Pancreas (tissue), 10 donors: ENCODE measurements at regions not wholly inside any gene's neighbourhood (a gene's known extent, or its start where the extent isn't known, plus 50 kb on each side); places are given as distances from the start of the nearest gene placed in this dataset.

Experiments
- ATAC-seq, 4 donors: fragments of 200-7000 bp; cut with Tn5 transposase; one replicate each; pipeline versions ENCODE4 v1.8.0 to v1.9.1; 2020; ENCODE audit warnings: mild to moderate bottlenecking in 4 of 4, moderate library complexity in 4 of 4
- DNase-seq, 6 donors: peaks; one replicate each; pipeline ENCODE4 v3.0.0-alpha.2; 2020
- FAIRE-seq: peaks from 2 replicates; lab custom pipeline; 2012; peaks lifted over from hg19 to GRCh38; lab: Jason Lieb, UNC
- H3K27ac ChIP-seq, 4 donors: fragments of 200-600 bp; sonication (generic); 1 replicate in 3 of 4; 2 replicates in 1 of 4; pipeline versions ENCODE4 v1.5.0 to v1.8.0; 2020
- H3K27me3 ChIP-seq, 4 donors: fragments of 200-600 bp; one replicate each; pipeline ENCODE4 v1.8.0; 2021
- H3K36me3 ChIP-seq, 3 donors: fragments of 200-600 bp; sonication (generic) in 1 of 3; one replicate each; pipeline versions ENCODE4 v1.5.0 to v1.8.0; 2020 to 2021
- H3K4me1 ChIP-seq, 3 donors: fragments of 200-600 bp; one replicate each; pipeline ENCODE4 v1.8.0; 2021
- H3K4me3 ChIP-seq, 4 donors: fragments of 200-600 bp; sonication (generic) in 2 of 4; one replicate each; pipeline versions ENCODE4 v1.5.0 to v1.8.0; 2020 to 2021
- H3K9me3 ChIP-seq, 4 donors: fragments of 200-600 bp; one replicate each; pipeline ENCODE4 v1.8.0; 2021
- WGBS, 2 donors: extraction: QIAGEN DNeasy Blood & Tissue Kit; methylation state at CpG; one replicate each; pipeline ENCODE4 v1.1.7; 2013; 5-methylcytosine and 5-hydroxymethylcytosine counted together
- intact Hi-C, 3 donors: fragments of 100-400 bp; cut with DNase I; formaldehyde crosslinking; loops; one replicate each; pipeline versions ENCODE4 v1.11.1 to v1.14.2; 2022
- TF ChIP-seq, protein P1 (sequence below), 4 donors: fragments of 200-600 bp; sonication (generic) in 3 of 4; IDR thresholded peaks; one replicate each; pipeline versions ENCODE4 v1.5.0 to v1.8.0; 2021; ENCODE audit warnings: antibody characterized with exemption in 4 of 4
- donor health status: healthy with polysubstance abuse.
- donor health status: DM: no; HTN: no; CAD: no; lungs with moderate emphysema.
- donor health status: DM: no; HTN: no; CAD: no.
- donor health status: control.
- donor health status: control.
- donor health status: Bipolar disorder and iron deficiency.
- donor health status: DM: yes; HTN: yes; CAD: no.
- donor health status: DM: no; HTN: no; CAD: no.
- donor health status: DM: no; HTN: no; CAD: no.
- donor health status: DM: yes; HTN: yes; CAD: no.

DNA sequence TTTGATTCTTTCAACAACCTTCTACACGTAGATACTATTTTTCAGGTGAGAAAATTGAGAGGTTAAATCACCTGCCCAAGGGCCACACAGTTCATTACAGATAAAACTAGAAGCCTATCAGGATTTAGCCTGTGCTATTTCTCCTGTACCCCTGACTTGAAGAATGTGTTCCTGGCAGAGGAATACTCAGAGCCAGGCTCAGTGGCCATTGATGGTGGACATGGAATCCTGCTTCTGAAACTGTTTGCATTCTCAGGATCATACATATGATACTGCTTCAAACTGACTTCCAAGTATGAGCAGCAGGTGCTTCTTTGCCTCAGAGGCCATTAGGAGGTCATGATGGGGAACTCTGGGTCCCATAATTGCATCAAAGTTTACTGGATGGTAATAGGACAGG, 348.6 kb downstream of the ADRA2A start:
- intact Hi-C loops, result no loop called here
- Histone ChIP-seq H3K27ac (no peak overlapping the region), H3K27me3 (no peaks in the 10 kb centered on the region), H3K4me1 (no peaks in the 10 kb centered on the region), H3K4me3 (no peak overlapping the region), H3K36me3 (no peaks in the 10 kb centered on the region), H3K9me3 (no peaks in the 10 kb centered on the region)
- DNase-seq, result no peak
- FAIRE-seq, result no peak
- no peak for ATAC-seq
- WGBS, 2 donors, result 65% methylated on average over 1 of the region's 1 CpG
- TF ChIP-seq, protein P1, sequence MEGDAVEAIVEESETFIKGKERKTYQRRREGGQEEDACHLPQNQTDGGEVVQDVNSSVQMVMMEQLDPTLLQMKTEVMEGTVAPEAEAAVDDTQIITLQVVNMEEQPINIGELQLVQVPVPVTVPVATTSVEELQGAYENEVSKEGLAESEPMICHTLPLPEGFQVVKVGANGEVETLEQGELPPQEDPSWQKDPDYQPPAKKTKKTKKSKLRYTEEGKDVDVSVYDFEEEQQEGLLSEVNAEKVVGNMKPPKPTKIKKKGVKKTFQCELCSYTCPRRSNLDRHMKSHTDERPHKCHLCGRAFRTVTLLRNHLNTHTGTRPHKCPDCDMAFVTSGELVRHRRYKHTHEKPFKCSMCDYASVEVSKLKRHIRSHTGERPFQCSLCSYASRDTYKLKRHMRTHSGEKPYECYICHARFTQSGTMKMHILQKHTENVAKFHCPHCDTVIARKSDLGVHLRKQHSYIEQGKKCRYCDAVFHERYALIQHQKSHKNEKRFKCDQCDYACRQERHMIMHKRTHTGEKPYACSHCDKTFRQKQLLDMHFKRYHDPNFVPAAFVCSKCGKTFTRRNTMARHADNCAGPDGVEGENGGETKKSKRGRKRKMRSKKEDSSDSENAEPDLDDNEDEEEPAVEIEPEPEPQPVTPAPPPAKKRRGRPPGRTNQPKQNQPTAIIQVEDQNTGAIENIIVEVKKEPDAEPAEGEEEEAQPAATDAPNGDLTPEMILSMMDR (IDR thresholded peaks at IDR 0.05), result no peak

DNA sequence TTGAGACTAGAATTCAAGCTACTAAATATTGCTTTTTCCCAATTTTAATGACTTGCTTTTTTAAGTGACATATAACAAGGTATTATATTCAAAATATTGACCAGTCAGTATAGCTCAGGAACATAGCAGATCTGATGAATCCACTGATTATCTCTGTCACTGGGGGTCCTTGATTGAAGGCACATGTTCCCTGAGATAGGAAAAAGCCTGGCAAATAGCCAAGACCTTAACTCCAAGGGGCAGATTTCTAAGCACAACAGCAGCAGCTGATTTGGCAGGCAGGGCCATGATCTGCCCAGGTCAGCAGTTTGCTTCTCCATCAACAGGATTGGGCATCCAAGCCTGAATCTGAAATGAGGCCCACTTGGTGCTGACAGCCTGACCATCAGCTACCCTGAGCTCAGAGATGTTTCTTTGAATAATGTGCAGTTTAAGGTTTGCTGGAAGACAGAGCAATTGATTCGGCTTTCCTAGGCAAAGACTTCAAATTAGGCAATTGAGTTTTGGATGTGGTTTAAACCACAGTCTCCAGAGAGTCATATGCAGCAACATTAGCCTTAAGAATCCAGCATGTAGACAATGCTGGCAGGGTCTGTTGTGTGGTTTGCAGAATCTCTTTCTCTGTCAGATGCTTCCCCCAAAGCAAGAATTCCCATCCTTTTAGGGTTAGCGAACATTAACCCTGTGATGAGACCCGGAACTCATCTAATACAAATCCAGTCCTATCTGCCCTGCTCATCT, 352.6 kb downstream of the ADRA2A start:
- peak in 1 of 4 donors; percentile 27 for ATAC-seq
- no peaks in the 10 kb centered on the region for H3K36me3 ChIP-seq
- TF ChIP-seq, protein P1 (IDR thresholded peaks at IDR 0.05), result no peak
- WGBS, 2 donors, result 81 to 85% methylated on average over 3 of the region's 3 CpGs
- no peak for DNase-seq
- H3K4me3 ChIP-seq, result no peak overlapping the region
- no peak overlapping the region for H3K27ac ChIP-seq
- no peaks in the 10 kb centered on the region for H3K27me3 ChIP-seq
- H3K9me3 ChIP-seq, result no peaks in the 10 kb centered on the region
- no peaks in the 10 kb centered on the region for H3K4me1 ChIP-seq
- intact Hi-C loops, result no loop called here
- FAIRE-seq, result no peak

DNA sequence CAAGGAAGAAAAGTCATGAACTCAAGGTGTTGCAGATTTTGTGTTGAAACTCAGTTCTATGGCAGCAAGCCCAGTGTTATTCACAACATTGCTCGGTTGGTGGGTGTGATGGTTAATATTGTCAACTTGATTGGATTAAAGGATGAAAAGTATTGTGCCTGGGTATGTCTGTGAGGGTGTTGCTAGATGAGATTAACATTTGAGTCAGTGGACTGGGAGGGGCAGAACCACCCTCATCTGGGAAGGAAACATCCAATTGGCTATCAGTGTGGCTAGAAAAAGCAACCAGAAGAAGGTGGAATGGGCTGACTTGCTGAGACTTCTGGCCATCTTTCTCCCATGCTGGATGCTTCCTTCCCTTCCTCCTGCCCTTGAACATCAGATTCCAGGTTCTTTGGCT, 353.2 kb downstream of the ADRA2A start:
- DNase-seq (no peak), ATAC-seq (no peak), FAIRE-seq (no peak)
- H3K27me3 ChIP-seq, result no peaks in the 10 kb centered on the region
- no peak overlapping the region for H3K4me3 ChIP-seq
- no peaks in the 10 kb centered on the region for H3K4me1 ChIP-seq
- TF ChIP-seq, protein P1 (IDR thresholded peaks at IDR 0.05), result no peak
- H3K9me3 ChIP-seq, result no peaks in the 10 kb centered on the region
- H3K36me3 ChIP-seq, result no peaks in the 10 kb centered on the region
- H3K27ac ChIP-seq, result no peak overlapping the region
- intact Hi-C loops, result no loop called here
- 85 to 87% methylated on average over 1 of the region's 1 CpG for WGBS, 2 donors

DNA sequence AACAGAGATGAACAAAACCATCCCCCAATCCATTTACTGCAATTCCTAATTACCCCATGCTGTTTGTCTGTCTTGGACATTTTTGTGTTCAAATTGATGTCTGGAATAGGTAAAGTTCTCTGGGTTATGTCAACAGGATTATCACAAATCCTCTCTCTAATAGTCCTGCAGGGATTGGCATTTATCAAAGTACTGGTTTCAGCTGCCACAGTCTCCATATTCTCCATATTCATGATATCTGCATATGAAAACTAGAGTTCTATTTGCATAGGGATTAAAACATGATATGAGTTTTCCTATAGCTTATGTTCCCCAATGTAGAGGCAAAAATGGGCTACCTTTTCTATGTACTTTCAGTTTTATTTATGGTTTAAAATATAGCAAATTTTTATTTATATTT, 355.8 kb downstream of the ADRA2A start:
- no peak for ATAC-seq
- no peak for DNase-seq
- Histone ChIP-seq H3K4me3 (no peak overlapping the region), H3K4me1 (no peaks in the 10 kb centered on the region), H3K27me3 (no peaks in the 10 kb centered on the region), H3K9me3 (no peaks in the 10 kb centered on the region), H3K27ac (no peak overlapping the region), H3K36me3 (no peaks in the 10 kb centered on the region)
- intact Hi-C loops, result no loop called here
- no peak for FAIRE-seq
- TF ChIP-seq, protein P1 (IDR thresholded peaks at IDR 0.05), result no peak

DNA sequence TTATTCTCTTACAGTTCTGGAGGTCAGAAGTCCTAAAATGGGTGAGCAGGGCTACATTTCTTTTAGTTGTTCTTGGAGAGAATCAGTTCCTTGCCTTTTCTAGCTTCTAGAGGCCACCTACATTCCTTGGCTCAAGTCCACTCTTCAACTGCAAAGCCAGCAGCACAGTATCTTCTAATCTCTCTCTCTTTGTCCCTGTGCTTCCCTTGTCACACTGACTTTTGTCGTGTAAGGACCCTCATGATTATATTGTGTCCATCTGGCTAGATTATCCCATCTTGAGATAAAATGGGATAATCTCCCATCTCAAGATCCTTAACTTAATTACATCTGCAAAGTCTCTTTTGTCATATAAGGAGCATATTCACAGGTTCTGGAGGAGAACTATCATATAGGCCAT, 359.0 kb downstream of the ADRA2A start:
- Histone ChIP-seq H3K27ac (no peak overlapping the region), H3K36me3 (no peaks in the 10 kb centered on the region), H3K27me3 (no peaks in the 10 kb centered on the region), H3K4me3 (no peak overlapping the region), H3K4me1 (no peaks in the 10 kb centered on the region), H3K9me3 (no peaks in the 10 kb centered on the region)
- intact Hi-C loops, result no loop called here
- no peak for FAIRE-seq
- WGBS, 2 donors, result 57 to 59% methylated on average over 1 of the region's 1 CpG
- DNase-seq, result no peak
- no peak for ATAC-seq
- TF ChIP-seq, protein P1 (IDR thresholded peaks at IDR 0.05), result no peak
